ENCODE measurements at regions not wholly inside any gene's neighbourhood (a gene's known extent, or its start where the extent isn't known, plus 50 kb on each side); places are given as distances from the start of the nearest gene placed in this dataset.

DNA sequence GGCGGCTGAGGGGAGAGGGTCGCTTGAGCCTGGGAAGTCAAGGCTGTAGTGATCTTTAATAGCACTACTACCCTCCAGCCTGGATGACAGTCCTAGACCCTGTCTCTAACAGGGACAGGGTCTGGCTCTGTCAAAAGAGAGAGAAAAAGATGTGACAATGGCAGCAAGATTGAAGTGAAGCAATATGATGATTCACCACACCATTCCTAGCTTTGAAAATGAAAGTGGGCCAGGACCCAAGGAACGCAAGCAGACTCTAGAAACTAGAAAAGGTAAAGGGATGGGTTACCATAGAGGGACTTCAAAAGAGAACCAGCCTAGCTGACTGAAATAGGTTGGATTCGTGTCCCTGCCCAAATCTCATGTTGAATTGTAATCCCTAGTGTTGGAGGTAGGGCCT lies 426.9 kb downstream of the HTR1B start:
- no peak for ATAC-seq (ENCODE audit: insufficient number of reproducible peaks, low FRiP score, low read depth)
- H3K27me3 ChIP-seq (replicated peaks; ENCODE audit: insufficient read depth) = no peaks in the 10 kb centered on the region
- H3K9me3 ChIP-seq = no peaks in the 10 kb centered on the region
- no peaks in the 10 kb centered on the region for H3K4me1 ChIP-seq (ENCODE audit: control insufficient read depth in 1 of 2, low read depth in 2 of 2)
- H3K4me3 ChIP-seq = no peak overlapping the region
- H3K27ac ChIP-seq = no peak overlapping the region
- H3K36me3 ChIP-seq = no peaks in the 10 kb centered on the region
- DNase-seq (ENCODE audit: low spot score) = no peak
- TF ChIP-seq, protein P1, sequence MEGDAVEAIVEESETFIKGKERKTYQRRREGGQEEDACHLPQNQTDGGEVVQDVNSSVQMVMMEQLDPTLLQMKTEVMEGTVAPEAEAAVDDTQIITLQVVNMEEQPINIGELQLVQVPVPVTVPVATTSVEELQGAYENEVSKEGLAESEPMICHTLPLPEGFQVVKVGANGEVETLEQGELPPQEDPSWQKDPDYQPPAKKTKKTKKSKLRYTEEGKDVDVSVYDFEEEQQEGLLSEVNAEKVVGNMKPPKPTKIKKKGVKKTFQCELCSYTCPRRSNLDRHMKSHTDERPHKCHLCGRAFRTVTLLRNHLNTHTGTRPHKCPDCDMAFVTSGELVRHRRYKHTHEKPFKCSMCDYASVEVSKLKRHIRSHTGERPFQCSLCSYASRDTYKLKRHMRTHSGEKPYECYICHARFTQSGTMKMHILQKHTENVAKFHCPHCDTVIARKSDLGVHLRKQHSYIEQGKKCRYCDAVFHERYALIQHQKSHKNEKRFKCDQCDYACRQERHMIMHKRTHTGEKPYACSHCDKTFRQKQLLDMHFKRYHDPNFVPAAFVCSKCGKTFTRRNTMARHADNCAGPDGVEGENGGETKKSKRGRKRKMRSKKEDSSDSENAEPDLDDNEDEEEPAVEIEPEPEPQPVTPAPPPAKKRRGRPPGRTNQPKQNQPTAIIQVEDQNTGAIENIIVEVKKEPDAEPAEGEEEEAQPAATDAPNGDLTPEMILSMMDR (IDR thresholded peaks at IDR 0.05) = no peak

DNA sequence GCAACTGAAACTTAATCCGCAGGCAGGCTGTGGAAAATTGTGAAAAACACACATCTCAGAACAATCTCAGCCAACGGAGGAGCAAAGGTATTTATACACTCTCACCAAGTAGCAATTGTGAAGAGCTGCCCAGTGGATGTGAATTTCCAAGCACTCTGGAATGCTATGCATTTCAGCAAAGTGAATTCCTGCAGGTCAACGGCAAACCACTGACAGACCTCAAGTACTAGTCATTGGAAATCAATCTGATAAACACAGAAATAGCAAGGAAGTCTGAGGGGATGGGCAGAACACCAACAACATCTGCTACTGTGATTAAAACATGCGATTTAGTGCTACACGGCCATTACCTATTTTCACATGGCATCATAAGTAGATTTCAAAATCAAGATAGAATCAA lies 429.1 kb downstream of the HTR1B start:
- no peak for ATAC-seq (ENCODE audit: insufficient number of reproducible peaks, low FRiP score, low read depth)
- Histone ChIP-seq H3K27me3 (replicated peaks; ENCODE audit: insufficient read depth) (no peaks in the 10 kb centered on the region), H3K36me3 (no peaks in the 10 kb centered on the region), H3K4me1 (ENCODE audit: control insufficient read depth in 1 of 2, low read depth in 2 of 2) (no peaks in the 10 kb centered on the region), H3K27ac (no peak overlapping the region), H3K4me3 (no peak overlapping the region), H3K9me3 (no peaks in the 10 kb centered on the region)
- DNase-seq (ENCODE audit: low spot score) = no peak
- TF ChIP-seq, protein P1 (IDR thresholded peaks at IDR 0.05) = no peak

DNA sequence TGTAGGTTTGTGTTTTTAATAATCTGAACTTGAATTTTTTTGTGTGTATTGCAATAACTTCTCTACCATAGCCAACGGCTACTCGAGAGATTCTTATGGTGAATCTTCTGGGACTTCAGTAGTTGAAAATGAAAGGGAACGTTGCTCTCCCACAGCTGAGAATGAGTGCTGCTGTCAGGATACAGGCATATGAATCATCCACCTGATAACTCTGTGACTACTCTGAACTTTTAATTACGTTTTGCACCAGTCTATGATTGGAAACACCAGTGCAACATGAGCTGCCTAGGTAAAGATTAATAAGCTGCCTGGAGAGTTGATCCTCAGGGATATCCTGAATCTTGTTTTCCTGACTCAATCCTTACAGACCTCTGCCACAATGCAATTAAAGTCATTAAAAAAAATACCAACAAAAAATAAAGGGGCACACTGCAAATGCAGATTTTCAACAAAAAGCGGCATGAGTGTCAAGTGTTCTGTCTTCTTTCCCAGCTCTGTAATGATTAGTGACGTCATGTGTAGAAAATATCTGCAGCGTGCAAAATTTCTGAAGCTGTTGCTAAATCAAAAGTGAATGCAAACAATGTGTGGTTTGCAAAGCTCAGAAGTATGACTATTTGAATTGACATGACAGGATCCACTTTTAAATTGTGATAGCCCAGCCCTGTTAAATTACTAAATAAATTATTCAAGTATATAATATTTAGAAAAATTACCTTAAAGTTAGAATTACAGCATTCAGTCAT lies 432.2 kb downstream of the HTR1B start:
- H3K27ac ChIP-seq = no peak overlapping the region
- ATAC-seq (ENCODE audit: insufficient number of reproducible peaks, low FRiP score, low read depth) (no peak), DNase-seq (ENCODE audit: low spot score) (no peak)
- no peaks in the 10 kb centered on the region for H3K9me3 ChIP-seq
- TF ChIP-seq, protein P1 (IDR thresholded peaks at IDR 0.05) = no peak
- H3K4me1 ChIP-seq (ENCODE audit: control insufficient read depth in 1 of 2, low read depth in 2 of 2) = no peaks in the 10 kb centered on the region
- no peak overlapping the region for H3K4me3 ChIP-seq
- no peaks in the 10 kb centered on the region for H3K36me3 ChIP-seq
- H3K27me3 ChIP-seq (replicated peaks; ENCODE audit: insufficient read depth) = no peaks in the 10 kb centered on the region

DNA sequence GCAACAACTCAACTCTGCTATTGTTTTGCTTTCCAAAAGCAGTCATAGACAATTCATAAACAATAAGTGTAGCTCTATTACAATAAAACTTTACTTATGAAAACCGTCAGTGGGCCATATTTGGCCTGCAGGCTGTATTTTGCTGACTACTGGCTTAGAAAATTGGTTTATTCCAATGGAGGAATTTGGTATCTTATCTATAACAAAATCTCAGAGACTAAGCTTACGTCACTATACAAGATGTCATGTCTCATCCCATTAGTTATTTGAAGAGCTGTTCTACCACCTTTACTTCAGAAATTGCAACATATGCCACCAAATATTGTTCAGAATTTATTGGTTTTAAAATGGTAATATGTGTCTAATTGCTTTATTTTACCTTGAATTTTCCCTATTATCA lies 436.9 kb downstream of the HTR1B start:
- TF ChIP-seq, protein P1 (IDR thresholded peaks at IDR 0.05) = no peak
- Histone ChIP-seq H3K4me3 (no peak overlapping the region), H3K27me3 (replicated peaks; ENCODE audit: insufficient read depth) (no peaks in the 10 kb centered on the region), H3K36me3 (no peaks in the 10 kb centered on the region), H3K4me1 (ENCODE audit: control insufficient read depth in 1 of 2, low read depth in 2 of 2) (peaks cover 0 to 3% of the 10 kb centered on the region in 2 donors), H3K9me3 (no peaks in the 10 kb centered on the region), H3K27ac (no peak overlapping the region)
- DNase-seq (ENCODE audit: low spot score) (no peak), ATAC-seq (ENCODE audit: insufficient number of reproducible peaks, low FRiP score, low read depth) (no peak)

DNA sequence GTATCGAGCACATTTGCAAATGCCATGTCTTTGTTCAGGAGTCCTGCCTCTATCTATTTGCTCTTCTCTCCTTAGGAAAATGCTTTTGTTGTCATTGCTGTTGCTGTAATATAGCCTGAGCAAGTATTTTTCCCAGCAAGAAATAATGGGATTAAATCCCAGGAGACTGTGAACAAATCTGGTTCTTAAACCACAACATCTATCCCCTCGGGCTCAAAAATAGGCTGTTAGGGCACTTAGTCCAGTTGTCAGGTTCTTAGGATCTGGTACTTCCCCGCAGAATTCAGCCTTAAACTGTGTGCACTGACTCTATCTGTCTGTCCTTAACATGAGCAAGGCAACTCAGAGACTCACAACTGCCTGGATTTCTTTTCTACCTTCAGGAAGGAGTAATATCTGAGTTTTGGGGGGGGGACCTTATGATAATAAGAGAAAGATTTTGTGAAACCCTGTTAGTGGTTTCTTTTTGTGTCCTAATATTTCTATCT lies 437.5 kb downstream of the HTR1B start:
- no peak for ATAC-seq (ENCODE audit: insufficient number of reproducible peaks, low FRiP score, low read depth)
- DNase-seq (ENCODE audit: low spot score) = no peak
- Histone ChIP-seq H3K27me3 (replicated peaks; ENCODE audit: insufficient read depth) (no peaks in the 10 kb centered on the region), H3K27ac (no peak overlapping the region), H3K4me1 (ENCODE audit: control insufficient read depth in 1 of 2, low read depth in 2 of 2) (peaks cover 0 to 4% of the 10 kb centered on the region in 2 donors), H3K4me3 (no peak overlapping the region), H3K36me3 (no peaks in the 10 kb centered on the region), H3K9me3 (no peaks in the 10 kb centered on the region)
- TF ChIP-seq, protein P1 (IDR thresholded peaks at IDR 0.05) = no peak

All from thoracic aorta (tissue), 2 donors.